GM12878 (cell line): ENCODE measurements at regions not wholly inside any gene's neighbourhood (a gene's known extent, or its start where the extent isn't known, plus 50 kb on each side); places are given as distances from the start of the nearest gene placed in this dataset.

ENCODE experiments used
- ATAC-seq: fragments of 200-7000 bp; cut with Tn5 transposase; 3 replicates; pipeline ENCODE4 v1.9.1; 2020; ENCODE audit warnings: mild to moderate bottlenecking, moderate library complexity
- BruUV-seq: library from RNA; stranded (reverse); fragments of 400-500 nt; replicated peaks from 2 replicates; lab custom pipeline; 2021; lab: Mats Ljungman, UMichigan
- CTCF ChIA-PET: fragments of 300-600 bp; sonication (Branson Sonifier 250); formaldehyde crosslinking; extraction: SDS; loops from one replicate; lab custom pipeline; 2021; ENCODE audit warnings: inconsistent platforms; lab: Yijun Ruan, JAX
- POLR2A ChIA-PET: fragments of 350-600 bp; formaldehyde crosslinking; extraction: SDS; loops from one replicate; lab custom pipeline; 2021; ENCODE audit warnings: inconsistent platforms; lab: Charles Lee
- RAD21 ChIA-PET: fragments of 300-600 bp; sonication (Branson Sonifier 250); formaldehyde crosslinking; loops from one replicate; lab custom pipeline; 2023; ENCODE audit warnings: antibody characterized with exemption; ENCODE audit not compliant: unreplicated experiment; lab: Charles Lee
- SMC1A ChIA-PET: fragments of 300-600 bp; sonication (Branson Sonifier 250); formaldehyde crosslinking; loops from one replicate; lab custom pipeline; 2023; ENCODE audit not compliant: unreplicated experiment, uncharacterized antibody; lab: Charles Lee
- DNase-seq: peaks from one replicate; pipeline ENCODE4 v3.0.0-alpha.2; 2011; ENCODE audit warnings: low read depth, low spot score
- FAIRE-seq: peaks from 3 replicates; lab custom pipeline; 2011; peaks lifted over from hg19 to GRCh38; lab: Jason Lieb, UNC
- H2AFZ ChIP-seq: 2 replicates; pipeline ENCODE4 v1.6.0; 2011; ENCODE audit warnings: low read depth, low read length, control low read depth; ENCODE audit not compliant: control insufficient read depth
- H3K27ac ChIP-seq: 2 replicates; pipeline ENCODE4 v1.5.1; 2011; ENCODE audit warnings: control low read depth; ENCODE audit not compliant: control insufficient read depth, insufficient read depth
- H3K27me3 ChIP-seq, 2 experiments: replicated peaks in 1 of 2; 2 replicates each; pipeline versions ENCODE4 v1.6.0 to v1.6.1; 2011; ENCODE audit warnings: low read length in 1 of 2; ENCODE audit not compliant: control insufficient read depth in 2 of 2, insufficient read depth in 2 of 2
- H3K36me3 ChIP-seq, 2 experiments: 2 replicates each; pipeline ENCODE4 v1.5.1; 2011; ENCODE audit warnings: low read length in 1 of 2; ENCODE audit not compliant: control insufficient read depth in 2 of 2, insufficient read depth in 2 of 2
- H3K4me1 ChIP-seq: 2 replicates; pipeline ENCODE4 v1.6.1; 2011; ENCODE audit warnings: mild to moderate bottlenecking, low read length, moderate library complexity, mixed read lengths; ENCODE audit not compliant: control insufficient read depth, insufficient read depth
- H3K4me2 ChIP-seq: 2 replicates; pipeline ENCODE4 v1.6.0; 2011; ENCODE audit warnings: control low read depth; ENCODE audit not compliant: control insufficient read depth, insufficient read depth
- H3K4me3 ChIP-seq: fragments of 200-600 bp; sonication (generic); 2 replicates; pipeline ENCODE4 v1.5.1; 2016
- H3K79me2 ChIP-seq: 2 replicates; pipeline ENCODE4 v1.6.0; 2011; ENCODE audit warnings: low read length; ENCODE audit not compliant: control insufficient read depth, insufficient read depth
- H3K9ac ChIP-seq: 2 replicates; pipeline ENCODE4 v1.8.0; 2011; ENCODE audit warnings: low read length, control low read depth, mixed read lengths; ENCODE audit not compliant: control insufficient read depth, insufficient read depth
- H3K9me3 ChIP-seq: replicated peaks from 3 replicates; pipeline ENCODE4 v1.5.1; 2011; ENCODE audit warnings: mild to moderate bottlenecking, low read length; ENCODE audit not compliant: control insufficient read depth, insufficient read depth
- H4K20me1 ChIP-seq: 2 replicates; pipeline ENCODE4 v1.6.0; 2011; ENCODE audit not compliant: control insufficient read depth, insufficient read depth
- BHLHE40 ChIP-seq, 2 experiments: fragments of 450-650 bp in 1 of 2; IDR thresholded peaks; 2 replicates each; pipeline ENCODE4 v1.6.1; 2011 to 2017; ENCODE audit warnings: low read depth in 2 of 2, borderline replicate concordance in 1 of 2, improper control_type of control experiment in 1 of 2, low read length in 1 of 2, mild to moderate bottlenecking in 1 of 2
- EED ChIP-seq: sonication (generic); IDR thresholded peaks from 2 replicates; pipeline ENCODE4 v1.6.1; 2016; ENCODE audit warnings: antibody characterized with exemption, low read depth
- KAT2A ChIP-seq: conservative IDR thresholded peaks from 2 replicates; pipeline ENCODE4 v1.6.1; 2011; ENCODE audit warnings: low read depth, low read length; ENCODE audit not compliant: control insufficient read depth
- MEF2A ChIP-seq: IDR thresholded peaks from 2 replicates; pipeline ENCODE4 v1.6.1; 2011; ENCODE audit warnings: low read depth, mild to moderate bottlenecking, low read length, moderate library complexity; ENCODE audit not compliant: insufficient read depth
- POLR2A ChIP-seq: IDR thresholded peaks from 2 replicates; pipeline ENCODE4 v1.6.1; 2011; ENCODE audit warnings: low read depth, mild to moderate bottlenecking, low read length
- SMAD1 ChIP-seq: fragments of 450-650 bp; IDR thresholded peaks from 2 replicates; pipeline ENCODE4 v1.6.1; 2018; ENCODE audit warnings: mild to moderate bottlenecking, low read depth; ENCODE audit not compliant: partially characterized antibody
- WRNIP1 ChIP-seq: IDR thresholded peaks from 2 replicates; pipeline ENCODE4 v1.6.1; 2011; ENCODE audit warnings: low read depth, low read length, improper control_type of control experiment, borderline replicate concordance
- ZNF592 ChIP-seq: fragments of 450-650 bp; IDR thresholded peaks from 2 replicates; pipeline ENCODE4 v1.6.1; 2017; ENCODE audit warnings: mild to moderate bottlenecking, moderate library complexity
- WGBS: methylation state at CpG from one replicate; pipeline ENCODE4 v1.1.6; 2016; ENCODE audit warnings: low lambda C conversion rate; ENCODE audit not compliant: insufficient replicate concordance, insufficient coverage; ENCODE audit errors: missing lambda C conversion rate; 5-methylcytosine and 5-hydroxymethylcytosine counted together
- in situ Hi-C: fragments of 300-500 bp; cut with MboI; formaldehyde crosslinking; loops from 9 replicates; pipeline ENCODE4 v1.14.3; 2018; ENCODE audit warnings: mixed read lengths
- intact Hi-C: fragments of 100-400 bp; cut with micrococcal nuclease; formaldehyde crosslinking; loops from one replicate; pipeline ENCODE4 v1.14.2; 2022; ENCODE audit not compliant: unreplicated experiment
- TF ChIP-seq, protein P1 (sequence below): IDR thresholded peaks from 2 replicates; pipeline ENCODE4 v1.6.1; 2011; ENCODE audit warnings: mild to moderate bottlenecking, low read depth, low read length, moderate library complexity; ENCODE audit not compliant: insufficient replicate concordance

GRCh38 chr9:85469041-85469440 is 272.7 kb downstream of the AGTPBP1 start:
- ChIA-PET CTCF (no interaction called here), SMC1A (no interaction called here), POLR2A (no interaction called here), RAD21 (no interaction called here)
- Histone ChIP-seq H3K27me3 (no peaks in the 10 kb centered on the region; a peak in 1 of 4 replicates), H2AFZ (no peak overlapping the region), H3K9ac (no peak overlapping the region), H3K4me3 (no peak overlapping the region), H3K9me3 (no peaks in the 10 kb centered on the region), H3K79me2 (no peaks in the 10 kb centered on the region), H3K27ac (no peak overlapping the region), H3K36me3 (no peaks in the 10 kb centered on the region), H3K4me2 (no peak overlapping the region)
- in situ Hi-C loops, result no loop called here
- BruUV-seq, result no TSS peak
- ATAC-seq (no peak), FAIRE-seq (no peak), DNase-seq (no peak)
- WGBS, result 42% methylated on average over 10 of the region's 10 CpGs
- intact Hi-C loops, result no loop called here
- TF ChIP-seq POLR2A, result no peak
- TF ChIP-seq WRNIP1, result no peak
- TF ChIP-seq ZNF592, result no peak
- no peak for TF ChIP-seq SMAD1
- TF ChIP-seq, protein P1, sequence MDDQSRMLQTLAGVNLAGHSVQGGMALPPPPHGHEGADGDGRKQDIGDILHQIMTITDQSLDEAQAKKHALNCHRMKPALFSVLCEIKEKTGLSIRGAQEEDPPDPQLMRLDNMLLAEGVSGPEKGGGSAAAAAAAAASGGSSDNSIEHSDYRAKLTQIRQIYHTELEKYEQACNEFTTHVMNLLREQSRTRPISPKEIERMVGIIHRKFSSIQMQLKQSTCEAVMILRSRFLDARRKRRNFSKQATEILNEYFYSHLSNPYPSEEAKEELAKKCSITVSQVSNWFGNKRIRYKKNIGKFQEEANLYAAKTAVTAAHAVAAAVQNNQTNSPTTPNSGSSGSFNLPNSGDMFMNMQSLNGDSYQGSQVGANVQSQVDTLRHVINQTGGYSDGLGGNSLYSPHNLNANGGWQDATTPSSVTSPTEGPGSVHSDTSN, result no peak
- no peak for TF ChIP-seq EED
- no peak for TF ChIP-seq BHLHE40 (IDR thresholded peaks at IDR 0.05; ENCODE audit: borderline replicate concordance in 1 of 2, low read depth in 2 of 2, low read length in 1 of 2)
- TF ChIP-seq KAT2A, result no peak
- TF ChIP-seq MEF2A, result no peak
- TF ChIP-seq, all 136 proteins: peak for 0
- Histone ChIP-seq H3K4me1 (no peaks in the 10 kb centered on the region), H4K20me1 (no peaks in the 10 kb centered on the region)
